H1 (cell line): ENCODE measurements at regions not wholly inside any gene's neighbourhood (a gene's known extent, or its start where the extent isn't known, plus 50 kb on each side); places are given as distances from the start of the nearest gene placed in this dataset.
A peak's percentile ranks its signal among the peaks of the same experiment; 100 is the strongest.

Source experiments
- CTCF ChIA-PET: fragments of 300-600 bp; sonication (Branson Sonifier 250); formaldehyde crosslinking; loops from one replicate; lab custom pipeline; 2021; ENCODE audit not compliant: partially characterized antibody; lab: Charles Lee
- POLR2A ChIA-PET: fragments of 300-600 bp; sonication (Branson Sonifier 250); formaldehyde crosslinking; loops from one replicate; lab custom pipeline; 2021; ENCODE audit warnings: inconsistent platforms; ENCODE audit not compliant: partially characterized antibody; lab: Charles Lee
- DNase-seq, 2 experiments: peaks; one replicate each; pipeline versions ENCODE4 v3.0.0 to v3.0.0-alpha.2; 2010 to 2022; ENCODE audit warnings: low spot score in 2 of 2, low read depth in 1 of 2, mixed read lengths in 1 of 2
- FAIRE-seq: peaks from 2 replicates; lab custom pipeline; 2011; peaks lifted over from hg19 to GRCh38; lab: Jason Lieb, UNC
- H2AFZ ChIP-seq: 2 replicates; pipeline ENCODE4 v1.8.1; 2012; ENCODE audit warnings: low read length, inconsistent platforms
- H2AK5ac ChIP-seq: 2 replicates; pipeline ENCODE4 v1.6.1; 2013; ENCODE audit warnings: low read depth, low read length
- H2BK120ac ChIP-seq: replicated peaks from 2 replicates; pipeline ENCODE3; 2013; ENCODE audit warnings: low read depth, low read length, inconsistent platforms
- H2BK12ac ChIP-seq: 2 replicates; pipeline ENCODE4 v1.6.1; 2013; ENCODE audit warnings: low read depth, low read length
- H2BK15ac ChIP-seq: 2 replicates; pipeline ENCODE4 v1.6.1; 2013; ENCODE audit warnings: low read length
- H2BK20ac ChIP-seq: 2 replicates; pipeline ENCODE4 v1.6.1; 2013; ENCODE audit warnings: low read length
- H2BK5ac ChIP-seq: 2 replicates; pipeline ENCODE4 v1.6.1; 2013; ENCODE audit warnings: low read depth, low read length
- H3K14ac ChIP-seq: 2 replicates; pipeline ENCODE4 v1.6.1; 2013; ENCODE audit warnings: inconsistent platforms; ENCODE audit not compliant: insufficient read length
- H3K18ac ChIP-seq: 2 replicates; pipeline ENCODE4 v1.6.1; 2013; ENCODE audit warnings: low read length; ENCODE audit errors: extremely low read depth
- H3K23ac ChIP-seq: 2 replicates; pipeline ENCODE4 v1.6.1; 2013; ENCODE audit warnings: inconsistent platforms; ENCODE audit not compliant: insufficient read length
- H3K23me2 ChIP-seq: 2 replicates; pipeline ENCODE4 v1.6.1; 2013; ENCODE audit warnings: low read depth, low read length
- H3K27ac ChIP-seq: 2 replicates; pipeline ENCODE4 v1.6.1; 2011; ENCODE audit warnings: low read depth, low read length, inconsistent platforms
- H3K27me3 ChIP-seq, 4 experiments: replicated peaks in 1 of 4; 1 replicate in 1 of 4; 2 replicates in 3 of 4; pipeline versions ENCODE4 v1.6.1 to v1.8.1; 2011 to 2013; ENCODE audit warnings: low read length in 3 of 4, mild to moderate bottlenecking in 3 of 4, inconsistent platforms in 2 of 4, mixed read lengths in 2 of 4, moderate library complexity in 1 of 4; ENCODE audit not compliant: control insufficient read depth in 3 of 4, insufficient read depth in 3 of 4; ENCODE audit errors: extremely low read depth in 1 of 4
- H3K36me3 ChIP-seq, 4 experiments: 2 replicates each; pipeline versions ENCODE4 v1.6.1 to v1.8.1; 2011 to 2013; ENCODE audit warnings: mild to moderate bottlenecking in 4 of 4, low read length in 3 of 4, moderate library complexity in 2 of 4, control low read depth in 1 of 4, inconsistent platforms in 1 of 4; ENCODE audit not compliant: insufficient read depth in 4 of 4, control insufficient read depth in 2 of 4
- H3K4ac ChIP-seq: replicated peaks from 2 replicates; pipeline ENCODE3; 2013; ENCODE audit warnings: low read length, low read depth, mixed read lengths, inconsistent platforms; ENCODE audit not compliant: insufficient read length
- H3K4me1 ChIP-seq, 4 experiments: replicated peaks in 1 of 4; 1 replicate in 1 of 4; 2 replicates in 3 of 4; pipeline versions ENCODE4 v1.6.1 to v1.8.1; 2011 to 2013; ENCODE audit warnings: low read length in 3 of 4, inconsistent platforms in 2 of 4, mixed read lengths in 1 of 4; ENCODE audit not compliant: insufficient read depth in 4 of 4, control insufficient read depth in 3 of 4
- H3K4me2 ChIP-seq, 2 experiments: 2 replicates each; pipeline versions ENCODE4 v1.6.1 to v1.8.1; 2011 to 2013; ENCODE audit warnings: low read depth in 2 of 2, low read length in 2 of 2, control low read depth in 1 of 2, inconsistent platforms in 1 of 2, mild to moderate bottlenecking in 1 of 2; ENCODE audit not compliant: insufficient read depth in 1 of 2
- H3K4me3 ChIP-seq, 4 experiments: fragments of 200-600, 300-600 bp in 1 of 4; sonication (generic), shearing (Covaris generic), sonication (Bioruptor Twin) in 1 of 4; 2 replicates each; pipeline versions ENCODE4 v1.5.1 to v1.8.1; 2011 to 2016; ENCODE audit warnings: low read length in 4 of 4, low read depth in 3 of 4, control low read depth in 2 of 4, inconsistent platforms in 2 of 4, mild to moderate bottlenecking in 2 of 4, mixed read lengths in 1 of 4, moderate library complexity in 1 of 4; ENCODE audit not compliant: insufficient read depth in 2 of 4; ENCODE audit errors: extremely low read depth in 1 of 4
- H3K56ac ChIP-seq: replicated peaks from 2 replicates; pipeline ENCODE3; 2013; ENCODE audit warnings: low read depth, mild to moderate bottlenecking, mixed read lengths, low read length, inconsistent platforms; ENCODE audit not compliant: insufficient read length
- H3K79me1 ChIP-seq: 2 replicates; pipeline ENCODE4 v1.6.1; 2013; ENCODE audit warnings: low read depth, low read length, control low read depth
- H3K79me2 ChIP-seq, 2 experiments: 2 replicates each; pipeline versions ENCODE4 v1.6.1 to v1.8.1; 2012 to 2013; ENCODE audit warnings: low read length in 2 of 2, mild to moderate bottlenecking in 2 of 2, inconsistent platforms in 1 of 2; ENCODE audit not compliant: insufficient read depth in 2 of 2, control insufficient read depth in 1 of 2
- H3K9ac ChIP-seq, 4 experiments: replicated peaks in 1 of 4; 1 replicate in 1 of 4; 2 replicates in 3 of 4; pipeline versions ENCODE4 v1.6.1 to v1.8.1; 2011 to 2013; ENCODE audit warnings: low read depth in 3 of 4, low read length in 3 of 4, control low read depth in 2 of 4, mild to moderate bottlenecking in 2 of 4, moderate library complexity in 2 of 4, inconsistent platforms in 1 of 4; ENCODE audit errors: extremely low read depth in 1 of 4
- H3K9me3 ChIP-seq, 2 experiments: 2 replicates each; pipeline versions ENCODE4 v1.6.1 to v1.8.1; 2012 to 2013; ENCODE audit warnings: mild to moderate bottlenecking in 2 of 2, moderate library complexity in 2 of 2, control low read depth in 1 of 2, inconsistent platforms in 1 of 2, low read depth in 1 of 2, low read length in 1 of 2, mixed read lengths in 1 of 2; ENCODE audit not compliant: insufficient read depth in 2 of 2
- H4K20me1 ChIP-seq, 2 experiments: replicated peaks in 1 of 2; 2 replicates each; pipeline versions ENCODE3 to v1.8.1; 2011 to 2013; ENCODE audit warnings: inconsistent platforms in 2 of 2, low read length in 2 of 2, mild to moderate bottlenecking in 1 of 2; ENCODE audit not compliant: insufficient read depth in 2 of 2, control insufficient read depth in 1 of 2
- H4K5ac ChIP-seq: 2 replicates; pipeline ENCODE4 v1.6.1; 2013; ENCODE audit warnings: low read length, low read depth, mixed read lengths, inconsistent platforms; ENCODE audit not compliant: insufficient read length
- H4K8ac ChIP-seq: 2 replicates; pipeline ENCODE4 v1.8.0; 2013; ENCODE audit warnings: mild to moderate bottlenecking, moderate library complexity, low read length, inconsistent platforms; ENCODE audit not compliant: insufficient read depth; ENCODE audit errors: extremely low read depth
- H4K91ac ChIP-seq: replicated peaks from 2 replicates; pipeline ENCODE3; 2013; ENCODE audit warnings: low read length, mixed read lengths, inconsistent platforms; ENCODE audit not compliant: insufficient read length
- CEBPB ChIP-seq: IDR thresholded peaks from 2 replicates; pipeline ENCODE4 v1.6.1; 2012; ENCODE audit warnings: low read depth, low read length
- KDM1A ChIP-seq: fragments of 200-600, 300-600 bp; sonication (generic); IDR thresholded peaks from 2 replicates; pipeline ENCODE4 v1.7.1; 2016; ENCODE audit warnings: mild to moderate bottlenecking, low read length, borderline replicate concordance
- RXRA ChIP-seq: IDR thresholded peaks from 2 replicates; pipeline ENCODE4 v1.6.1; 2011; ENCODE audit warnings: low read depth, mild to moderate bottlenecking, low read length, moderate library complexity; ENCODE audit not compliant: insufficient read depth
- SIN3A ChIP-seq, 2 experiments: IDR thresholded peaks in 1 of 2; conservative IDR thresholded peaks in 1 of 2; 2 replicates each; pipeline ENCODE4 v1.6.1; 2011 to 2012; ENCODE audit warnings: low read length in 2 of 2, improper control_type of control experiment in 1 of 2, low read depth in 1 of 2, mild to moderate bottlenecking in 1 of 2
- SIX5 ChIP-seq: IDR thresholded peaks from 2 replicates; pipeline ENCODE4 v1.6.1; 2011; ENCODE audit warnings: mild to moderate bottlenecking, low read depth, low read length
- YY1 ChIP-seq: IDR thresholded peaks from 2 replicates; pipeline ENCODE4 v1.6.1; 2011; ENCODE audit warnings: low read depth, mild to moderate bottlenecking, low read length
- WGBS, 2 experiments: shearing (Covaris generic) in 1 of 2; methylation state at CpG; one replicate each; pipeline versions ENCODE4 v1.1.6 to v1.1.7; 2013 to 2015; ENCODE audit warnings: low lambda C conversion rate in 2 of 2, mixed read lengths in 2 of 2, inconsistent platforms in 1 of 2, low coverage in 1 of 2, missing lambda C conversion rate in 1 of 2; ENCODE audit not compliant: insufficient replicate concordance in 2 of 2, insufficient coverage in 1 of 2, insufficient read length in 1 of 2; ENCODE audit errors: extremely low coverage in 1 of 2, missing lambda C conversion rate in 1 of 2; 5-methylcytosine and 5-hydroxymethylcytosine counted together

DNA sequence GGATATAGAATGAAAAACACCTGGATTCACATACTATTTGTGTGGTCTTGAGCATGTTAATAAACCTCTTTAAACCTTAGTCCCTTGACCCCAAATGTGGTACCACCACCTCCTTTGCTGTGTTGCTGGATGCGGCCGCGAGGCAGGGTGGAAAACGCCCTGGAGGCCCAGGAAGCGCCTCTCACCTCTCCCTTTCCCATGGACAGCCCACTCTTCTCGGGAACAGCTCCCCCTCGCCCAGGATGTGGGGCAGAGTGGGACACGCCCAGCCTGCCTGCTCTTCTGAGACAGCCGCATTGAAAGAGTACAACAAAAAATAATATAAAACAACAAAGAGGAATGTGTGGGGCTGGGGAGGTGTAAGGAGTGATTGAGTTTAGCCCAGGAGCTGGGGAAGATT, 549.0 kb upstream of the ID2 start:
- ChIA-PET POLR2A (no interaction called here), CTCF (interaction anchor here (0.8 to 2.1 kb wide), 8 partner anchors 10 to 526 kb away, joined by 3 to 9 read pairs (median 3); no protein-coding TSS in a partner anchor)
- H4K91ac ChIP-seq: no peak overlapping the region
- 98% methylated on average over 7 of the region's 9 CpGs; no CpG with 5 or more reads in 1 of the 2 experiments for WGBS, 2 experiments
- no peaks in the 10 kb centered on the region for H3K23me2 ChIP-seq
- no peak overlapping the region for H3K23ac ChIP-seq
- no peaks in the 10 kb centered on the region for H4K20me1 ChIP-seq
- H3K4me2 ChIP-seq: no peak overlapping the region
- H4K5ac ChIP-seq: no peak overlapping the region
- no peak overlapping the region for H2BK15ac ChIP-seq
- no peak overlapping the region for H3K4me3 ChIP-seq
- 0 out of 2 replicates have a peak overlapping the region, but pooled peaks have one; percentile 32 for H2BK5ac ChIP-seq
- H2BK12ac ChIP-seq: no peak overlapping the region
- no peak overlapping the region for H2AK5ac ChIP-seq
- no peaks in the 10 kb centered on the region for H3K79me2 ChIP-seq
- no peak overlapping the region for H3K14ac ChIP-seq
- DNase-seq (no peak), FAIRE-seq (no peak)
- H2BK20ac ChIP-seq: no peak overlapping the region
- no peaks in the 10 kb centered on the region for H3K9me3 ChIP-seq
- peak overlapping the region; percentile 70; the same call in 1 of the 2 replicates for H2AFZ ChIP-seq
- H4K8ac ChIP-seq: no peak overlapping the region
- no peaks in the 10 kb centered on the region; a peak in 1 of 8 replicates for H3K36me3 ChIP-seq
- H3K56ac ChIP-seq: no peak overlapping the region
- no peaks in the 10 kb centered on the region for H3K79me1 ChIP-seq
- no peak overlapping the region for H3K9ac ChIP-seq
- no peaks in the 10 kb centered on the region for H3K4me1 ChIP-seq
- H3K18ac ChIP-seq: no peak overlapping the region
- H3K4ac ChIP-seq: no peak overlapping the region
- H3K27ac ChIP-seq: no peak overlapping the region
- no peak overlapping the region for H2BK120ac ChIP-seq
- H3K27me3 ChIP-seq: no peaks in the 10 kb centered on the region
- TF ChIP-seq RXRA (no peak), SIX5 (no peak), SIN3A (conservative IDR thresholded peaks at IDR 0.05 in 1 of 2, IDR thresholded peaks at IDR 0.05 in 1 of 2; ENCODE audit: low read depth in 1 of 2, low read length in 2 of 2) (no peak), CEBPB (no peak), KDM1A (no peak), YY1 (no peak)
